ENCODE measurements at regions not wholly inside any gene's neighbourhood (a gene's known extent, or its start where the extent isn't known, plus 50 kb on each side); places are given as distances from the start of the nearest gene placed in this dataset.

DNA sequence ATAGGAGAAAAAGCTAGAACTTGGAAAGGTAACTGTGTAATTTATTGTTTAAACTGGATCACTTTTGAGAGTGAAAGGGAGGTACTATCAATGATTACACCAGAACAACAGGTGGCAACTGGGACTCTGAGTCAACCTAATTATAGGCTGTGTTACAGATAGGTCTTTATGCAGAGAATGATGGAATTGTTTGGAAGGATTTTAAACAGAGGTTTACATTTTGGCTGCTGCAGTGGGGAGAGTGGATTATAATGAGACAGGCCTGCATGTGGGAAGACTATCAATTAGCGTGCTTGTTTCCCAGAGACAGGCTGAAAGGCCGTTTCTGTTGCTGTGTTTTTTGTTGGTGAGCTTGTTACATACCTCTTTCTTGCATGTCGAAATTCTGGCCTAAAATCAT lies 432.9 kb downstream of the PLA2G4A start:
- no peak overlapping the region for H3K27ac Mint-ChIP-seq
- Histone ChIP-seq H3K4me2 (no peak overlapping the region), H3K4me3 (no peak overlapping the region), H3K79me2 (replicated peaks; ENCODE audit: insufficient read depth) (no peaks in the 10 kb centered on the region), H3K36me3 (ENCODE audit: insufficient read depth) (no peaks in the 10 kb centered on the region), H3K27ac (ENCODE audit: low read depth) (no peak overlapping the region), H3K4me1 (ENCODE audit: insufficient read depth) (no peaks in the 10 kb centered on the region; the same call in 1 of the 2 replicates), H3K9me2 (ENCODE audit: insufficient read depth) (no peaks in the 10 kb centered on the region), H3F3A (replicated peaks; ENCODE audit: low read depth) (no peaks in the 10 kb centered on the region), H3K27me3 (ENCODE audit: insufficient read depth) (no peaks in the 10 kb centered on the region), H4K20me1 (replicated peaks; ENCODE audit: insufficient read depth) (no peaks in the 10 kb centered on the region), H2AFZ (no peak overlapping the region; the same call in 1 of the 2 replicates)
- peaks cover 13% of the 10 kb centered on the region; the same call in 2 of the 3 replicates for H3K4me1 Mint-ChIP-seq
- no peaks in the 10 kb centered on the region for H3K9me3 Mint-ChIP-seq
- DNase-seq (ENCODE audit: low spot score) (no peak), ATAC-seq (no peak)
- H3K27me3 Mint-ChIP-seq (ENCODE audit: insufficient read depth, low read depth, poor library complexity), result peaks cover 2% of the 10 kb centered on the region
- TF ChIP-seq CREB1 (CRISPR knock-in tag; IDR thresholded peaks at IDR 0.05; ENCODE audit: low read depth) (no peak), EZH2phosphoT487 (IDR thresholded peaks at IDR 0.05; ENCODE audit: unreplicated experiment) (no peak)
- TF ChIP-seq, protein P1, sequence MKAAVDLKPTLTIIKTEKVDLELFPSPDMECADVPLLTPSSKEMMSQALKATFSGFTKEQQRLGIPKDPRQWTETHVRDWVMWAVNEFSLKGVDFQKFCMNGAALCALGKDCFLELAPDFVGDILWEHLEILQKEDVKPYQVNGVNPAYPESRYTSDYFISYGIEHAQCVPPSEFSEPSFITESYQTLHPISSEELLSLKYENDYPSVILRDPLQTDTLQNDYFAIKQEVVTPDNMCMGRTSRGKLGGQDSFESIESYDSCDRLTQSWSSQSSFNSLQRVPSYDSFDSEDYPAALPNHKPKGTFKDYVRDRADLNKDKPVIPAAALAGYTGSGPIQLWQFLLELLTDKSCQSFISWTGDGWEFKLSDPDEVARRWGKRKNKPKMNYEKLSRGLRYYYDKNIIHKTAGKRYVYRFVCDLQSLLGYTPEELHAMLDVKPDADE (IDR thresholded peaks at IDR 0.05), result no peak
- no peak overlapping the region for H3K4me3 Mint-ChIP-seq
- H3K36me3 Mint-ChIP-seq (ENCODE audit: low read depth), result no peaks in the 10 kb centered on the region

DNA sequence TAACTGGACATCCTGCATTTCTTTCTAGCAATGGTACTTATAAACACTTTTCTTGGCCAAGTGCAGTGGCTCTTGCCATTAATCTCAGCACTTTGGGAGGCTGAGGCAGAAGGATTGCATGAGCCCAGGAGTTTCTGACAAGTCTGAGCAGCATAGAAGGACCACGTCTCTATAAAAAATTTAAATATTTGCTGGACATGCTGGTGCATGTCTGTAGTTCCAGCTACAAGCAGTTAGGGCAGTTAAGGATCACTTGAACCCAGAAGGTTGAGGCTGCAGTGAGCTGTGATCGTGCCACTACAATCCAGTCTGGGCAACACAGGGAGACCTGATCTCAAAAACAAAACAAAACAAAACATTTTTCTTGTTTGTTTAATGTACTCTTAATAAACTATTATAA lies 434.0 kb downstream of the PLA2G4A start:
- no peaks in the 10 kb centered on the region for H3K27me3 ChIP-seq (ENCODE audit: insufficient read depth)
- no peak overlapping the region for H3K4me3 ChIP-seq
- ATAC-seq (no peak), DNase-seq (ENCODE audit: low spot score) (no peak)
- H3K9me2 ChIP-seq (ENCODE audit: insufficient read depth), result no peaks in the 10 kb centered on the region
- peaks cover 2% of the 10 kb centered on the region for H3K27me3 Mint-ChIP-seq (ENCODE audit: insufficient read depth, low read depth, poor library complexity)
- no peaks in the 10 kb centered on the region for H3K79me2 ChIP-seq (replicated peaks; ENCODE audit: insufficient read depth)
- H3K36me3 Mint-ChIP-seq (ENCODE audit: low read depth), result no peaks in the 10 kb centered on the region
- no peaks in the 10 kb centered on the region for H3K9me3 Mint-ChIP-seq
- H3K4me1 Mint-ChIP-seq, result peaks cover 13% of the 10 kb centered on the region; the same call in 2 of the 3 replicates
- no peaks in the 10 kb centered on the region for H3K36me3 ChIP-seq (ENCODE audit: insufficient read depth)
- no peak overlapping the region for H3K27ac Mint-ChIP-seq
- H4K20me1 ChIP-seq (replicated peaks; ENCODE audit: insufficient read depth), result no peaks in the 10 kb centered on the region
- H2AFZ ChIP-seq, result no peak overlapping the region
- no peaks in the 10 kb centered on the region for H3F3A ChIP-seq (replicated peaks; ENCODE audit: low read depth)
- H3K4me3 Mint-ChIP-seq, result no peak overlapping the region
- no peaks in the 10 kb centered on the region; the same call in 1 of the 2 replicates for H3K4me1 ChIP-seq (ENCODE audit: insufficient read depth)
- no peak overlapping the region for H3K4me2 ChIP-seq
- no peak for TF ChIP-seq EZH2 (IDR thresholded peaks at IDR 0.05; ENCODE audit: low read depth, unreplicated experiment)
- no peak for TF ChIP-seq STAT1 (IDR thresholded peaks at IDR 0.05; ENCODE audit: unreplicated experiment)
- TF ChIP-seq, protein P2, sequence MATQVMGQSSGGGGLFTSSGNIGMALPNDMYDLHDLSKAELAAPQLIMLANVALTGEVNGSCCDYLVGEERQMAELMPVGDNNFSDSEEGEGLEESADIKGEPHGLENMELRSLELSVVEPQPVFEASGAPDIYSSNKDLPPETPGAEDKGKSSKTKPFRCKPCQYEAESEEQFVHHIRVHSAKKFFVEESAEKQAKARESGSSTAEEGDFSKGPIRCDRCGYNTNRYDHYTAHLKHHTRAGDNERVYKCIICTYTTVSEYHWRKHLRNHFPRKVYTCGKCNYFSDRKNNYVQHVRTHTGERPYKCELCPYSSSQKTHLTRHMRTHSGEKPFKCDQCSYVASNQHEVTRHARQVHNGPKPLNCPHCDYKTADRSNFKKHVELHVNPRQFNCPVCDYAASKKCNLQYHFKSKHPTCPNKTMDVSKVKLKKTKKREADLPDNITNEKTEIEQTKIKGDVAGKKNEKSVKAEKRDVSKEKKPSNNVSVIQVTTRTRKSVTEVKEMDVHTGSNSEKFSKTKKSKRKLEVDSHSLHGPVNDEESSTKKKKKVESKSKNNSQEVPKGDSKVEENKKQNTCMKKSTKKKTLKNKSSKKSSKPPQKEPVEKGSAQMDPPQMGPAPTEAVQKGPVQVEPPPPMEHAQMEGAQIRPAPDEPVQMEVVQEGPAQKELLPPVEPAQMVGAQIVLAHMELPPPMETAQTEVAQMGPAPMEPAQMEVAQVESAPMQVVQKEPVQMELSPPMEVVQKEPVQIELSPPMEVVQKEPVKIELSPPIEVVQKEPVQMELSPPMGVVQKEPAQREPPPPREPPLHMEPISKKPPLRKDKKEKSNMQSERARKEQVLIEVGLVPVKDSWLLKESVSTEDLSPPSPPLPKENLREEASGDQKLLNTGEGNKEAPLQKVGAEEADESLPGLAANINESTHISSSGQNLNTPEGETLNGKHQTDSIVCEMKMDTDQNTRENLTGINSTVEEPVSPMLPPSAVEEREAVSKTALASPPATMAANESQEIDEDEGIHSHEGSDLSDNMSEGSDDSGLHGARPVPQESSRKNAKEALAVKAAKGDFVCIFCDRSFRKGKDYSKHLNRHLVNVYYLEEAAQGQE (IDR thresholded peaks at IDR 0.05; ENCODE audit: unreplicated experiment), result no peak
- no peak for TF ChIP-seq EZH2phosphoT487 (IDR thresholded peaks at IDR 0.05; ENCODE audit: unreplicated experiment)
- H3K27ac ChIP-seq (ENCODE audit: low read depth), result no peak overlapping the region

All from GM23338 (cell line).